SU-DHL-6 (cell line): ENCODE measurements at regions not wholly inside any gene's neighbourhood (a gene's known extent, or its start where the extent isn't known, plus 50 kb on each side); places are given as distances from the start of the nearest gene placed in this dataset.

Experiments
- H2AFZ ChIP-seq: fragments of 200-600 bp; sonication (generic); 2 replicates; pipeline ENCODE4 v1.6.1; 2014; ENCODE audit warnings: low read depth, mild to moderate bottlenecking, moderate library complexity, mixed read lengths, antibody characterized with exemption, low read length; ENCODE audit not compliant: severe bottlenecking
- H3F3A ChIP-seq: fragments of 200-600 bp; shearing (Covaris generic); 2 replicates; pipeline ENCODE4 v1.6.0; 2016; ENCODE audit warnings: antibody characterized with exemption, mild to moderate bottlenecking; ENCODE audit not compliant: insufficient read depth
- H3K27ac ChIP-seq: fragments of 200-600 bp; sonication (generic); 2 replicates; pipeline ENCODE4 v1.5.1; 2016; ENCODE audit warnings: low read depth, mild to moderate bottlenecking, low read length, moderate library complexity, mixed read lengths
- H3K27me3 ChIP-seq: fragments of 200-600 bp; sonication (generic), shearing (Covaris generic); 2 replicates; pipeline ENCODE4 v1.6.0; 2014; ENCODE audit warnings: mild to moderate bottlenecking, low read length
- H3K36me3 ChIP-seq: fragments of 200-600 bp; sonication (generic); 2 replicates; pipeline ENCODE4 v1.6.1; 2014; ENCODE audit warnings: mild to moderate bottlenecking, low read length, mixed read lengths
- H3K4me2 ChIP-seq: fragments of 300-600, 200-600 bp; shearing (Covaris generic), sonication (generic); 2 replicates; pipeline ENCODE4 v1.6.0; 2014; ENCODE audit warnings: low read length, low read depth, mild to moderate bottlenecking; ENCODE audit not compliant: poor library complexity, severe bottlenecking
- H3K4me3 ChIP-seq: fragments of 200-600 bp; sonication (generic); 2 replicates; pipeline ENCODE4 v1.5.1; 2014; ENCODE audit warnings: antibody characterized with exemption, low read length, mild to moderate bottlenecking, mixed read lengths; ENCODE audit not compliant: insufficient read depth, poor library complexity, severe bottlenecking
- H3K79me2 ChIP-seq: fragments of 200-600 bp; sonication (generic); 2 replicates; pipeline ENCODE4 v1.6.1; 2014; ENCODE audit warnings: mild to moderate bottlenecking, low read length, moderate library complexity; ENCODE audit not compliant: insufficient read depth
- H3K9ac ChIP-seq: fragments of 200-600 bp; sonication (generic); 2 replicates; pipeline ENCODE4 v1.7.0; 2014; ENCODE audit warnings: mild to moderate bottlenecking, low read length
- H3K9me2 ChIP-seq: fragments of 200-600 bp; sonication (generic); replicated peaks from 2 replicates; pipeline ENCODE4 v1.6.1; 2014; ENCODE audit warnings: low read length; ENCODE audit not compliant: insufficient read depth
- H3K9me3 ChIP-seq: fragments of 200-600 bp; sonication (generic); 2 replicates; pipeline ENCODE4 v1.6.1; 2014; ENCODE audit warnings: low read length, mixed read lengths; ENCODE audit not compliant: insufficient read depth
- H4K20me1 ChIP-seq: fragments of 200-600 bp; sonication (generic); 2 replicates; pipeline ENCODE4 v1.6.1; 2014; ENCODE audit warnings: low read depth, mild to moderate bottlenecking, antibody characterized with exemption, low read length, moderate library complexity, mixed read lengths
- CTCF ChIP-seq: fragments of 200-600 bp; sonication (generic); IDR thresholded peaks from one replicate; pipeline ENCODE4 v1.5.1; 2017; ENCODE audit warnings: antibody characterized with exemption, mild to moderate bottlenecking, low read length, moderate library complexity; ENCODE audit not compliant: insufficient read depth, poor library complexity, severe bottlenecking
- EZH2phosphoT487 ChIP-seq: fragments of 200-600 bp; sonication (generic), shearing (Covaris generic); conservative IDR thresholded peaks from 2 replicates; pipeline ENCODE4 v1.6.1; 2018; ENCODE audit warnings: mild to moderate bottlenecking, antibody characterized with exemption, low read length, moderate library complexity, mixed read lengths

GRCh38 chr4:137806420-137806819 is 274.1 kb upstream of the PCDH18 start:
- Histone ChIP-seq H3K9me2 (no peaks in the 10 kb centered on the region), H3K27me3 (no peaks in the 10 kb centered on the region), H3F3A (no peaks in the 10 kb centered on the region), H3K9ac (no peak overlapping the region), H3K36me3 (no peaks in the 10 kb centered on the region), H3K79me2 (no peaks in the 10 kb centered on the region), H3K9me3 (no peaks in the 10 kb centered on the region), H3K4me2 (no peak overlapping the region), H2AFZ (no peak overlapping the region), H3K27ac (no peak overlapping the region), H3K4me3 (no peak overlapping the region), H4K20me1 (no peaks in the 10 kb centered on the region)
- no peak for TF ChIP-seq CTCF
- TF ChIP-seq EZH2phosphoT487: no peak

GRCh38 chr4:137804906-137805495 is 272.7 kb upstream of the PCDH18 start:
- Histone ChIP-seq H3K9me2 (no peaks in the 10 kb centered on the region), H3K4me2 (no peak overlapping the region), H3K9me3 (no peaks in the 10 kb centered on the region), H3K79me2 (no peaks in the 10 kb centered on the region), H3K27ac (no peak overlapping the region), H3K36me3 (no peaks in the 10 kb centered on the region), H4K20me1 (no peaks in the 10 kb centered on the region), H3K27me3 (no peaks in the 10 kb centered on the region), H3K9ac (no peak overlapping the region), H3K4me3 (no peak overlapping the region), H2AFZ (no peak overlapping the region), H3F3A (no peaks in the 10 kb centered on the region)
- TF ChIP-seq EZH2phosphoT487: no peak
- no peak for TF ChIP-seq CTCF

- TF ChIP-seq EZH2phosphoT487: no peak
- TF ChIP-seq CTCF: no peak
- Histone ChIP-seq H2AFZ (no peak overlapping the region), H3K27me3 (no peaks in the 10 kb centered on the region), H4K20me1 (no peaks in the 10 kb centered on the region), H3K27ac (no peak overlapping the region), H3K79me2 (no peaks in the 10 kb centered on the region), H3K9me2 (no peaks in the 10 kb centered on the region), H3K9me3 (no peaks in the 10 kb centered on the region), H3K4me2 (no peak overlapping the region), H3F3A (no peaks in the 10 kb centered on the region), H3K4me3 (no peak overlapping the region), H3K36me3 (no peaks in the 10 kb centered on the region), H3K9ac (no peak overlapping the region)
Measured at GRCh38 chr4:137800861-137801260, 268.6 kb upstream of the PCDH18 start.
